DOHH2 (cell line): ENCODE measurements at regions not wholly inside any gene's neighbourhood (a gene's known extent, or its start where the extent isn't known, plus 50 kb on each side); places are given as distances from the start of the nearest gene placed in this dataset.

Source experiments
- CTCF ChIP-seq: fragments of 200-600 bp; sonication (generic); IDR thresholded peaks from one replicate; pipeline ENCODE4 v1.5.1; 2014; ENCODE audit warnings: antibody characterized with exemption, mild to moderate bottlenecking, low read depth, low read length; ENCODE audit not compliant: poor library complexity, severe bottlenecking
- EZH2phosphoT487 ChIP-seq: fragments of 200-600 bp; sonication (generic); IDR thresholded peaks from 2 replicates; pipeline ENCODE4 v1.6.1; 2017; ENCODE audit warnings: borderline replicate concordance, mild to moderate bottlenecking, antibody characterized with exemption, low read length, moderate library complexity, mixed read lengths

- TF ChIP-seq CTCF (no peak), EZH2phosphoT487 (no peak)
These were observed 166.4 kb upstream of the SMIM23 start for GRCh38 chr5:171619196-171619595.
